Neural progenitor cell (in vitro differentiated cells): ENCODE measurements at regions not wholly inside any gene's neighbourhood (a gene's known extent, or its start where the extent isn't known, plus 50 kb on each side); places are given as distances from the start of the nearest gene placed in this dataset.

Source experiments
- DNase-seq: peaks from one replicate; pipeline ENCODE4 v3.0.0-alpha.2; 2016; ENCODE audit warnings: low spot score
- H2AFZ ChIP-seq: fragments of 200-600 bp; sonication (generic); replicated peaks from 2 replicates; pipeline ENCODE4 v1.6.1; 2016; ENCODE audit warnings: antibody characterized with exemption
- H3F3A ChIP-seq: fragments of 200-600 bp; sonication (generic); 2 replicates; pipeline ENCODE4 v1.6.1; 2016; ENCODE audit warnings: antibody characterized with exemption, low read depth
- H3K27ac ChIP-seq: fragments of 200-600 bp; sonication (generic); 2 replicates; pipeline ENCODE4 v1.5.1; 2016; ENCODE audit warnings: mild to moderate bottlenecking
- H3K27me3 ChIP-seq: fragments of 200-600 bp; sonication (generic); 2 replicates; pipeline ENCODE4 v1.6.1; 2016; ENCODE audit warnings: mild to moderate bottlenecking, moderate library complexity
- H3K36me3 ChIP-seq: fragments of 200-600 bp; sonication (generic); 2 replicates; pipeline ENCODE4 v1.5.1; 2016
- H3K4me1 ChIP-seq: fragments of 200-600 bp; sonication (generic); 2 replicates; pipeline ENCODE4 v1.6.1; 2016; ENCODE audit warnings: mixed run types
- H3K4me2 ChIP-seq: fragments of 200-600 bp; sonication (generic); 2 replicates; pipeline ENCODE4 v1.6.1; 2016
- H3K4me3 ChIP-seq: fragments of 200-600 bp; sonication (generic); 2 replicates; pipeline ENCODE4 v1.5.1; 2016
- H3K79me2 ChIP-seq: fragments of 200-600 bp; sonication (generic); 2 replicates; pipeline ENCODE4 v1.6.1; 2016; ENCODE audit warnings: low read depth
- H3K9ac ChIP-seq: fragments of 200-600 bp; sonication (generic); 2 replicates; pipeline ENCODE4 v1.6.1; 2016
- H3K9me3 ChIP-seq: fragments of 200-600 bp; sonication (generic); 2 replicates; pipeline ENCODE4 v1.5.1; 2016; ENCODE audit warnings: low read depth
- H4K20me1 ChIP-seq: fragments of 200-600 bp; sonication (generic); 2 replicates; pipeline ENCODE4 v1.6.1; 2016; ENCODE audit warnings: low read depth
- H3K27ac Mint-ChIP-seq: 3 replicates; pipeline ENCODE4 v1.8.0; 2021; ENCODE audit warnings: mixed read lengths
- H3K27me3 Mint-ChIP-seq: 2 replicates; pipeline ENCODE4 v1.8.0; 2022; ENCODE audit warnings: low read depth, mild to moderate bottlenecking, inconsistent platforms, moderate library complexity, mixed read lengths; ENCODE audit not compliant: insufficient read depth
- H3K36me3 Mint-ChIP-seq: 3 replicates; pipeline ENCODE4 v1.8.0; 2021; ENCODE audit warnings: mixed read lengths
- H3K4me1 Mint-ChIP-seq: 3 replicates; pipeline ENCODE4 v1.8.0; 2021; ENCODE audit warnings: mixed read lengths
- H3K4me3 Mint-ChIP-seq: 3 replicates; pipeline ENCODE4 v1.8.0; 2021; ENCODE audit warnings: mild to moderate bottlenecking, moderate library complexity, mixed read lengths
- H3K9me3 Mint-ChIP-seq: 3 replicates; pipeline ENCODE4 v1.8.0; 2020; ENCODE audit warnings: mixed read lengths
- CTCF ChIP-seq: fragments of 200-600 bp; sonication (generic); IDR thresholded peaks from 2 replicates; pipeline ENCODE4 v1.5.1; 2017; ENCODE audit warnings: antibody characterized with exemption, mild to moderate bottlenecking
- EZH2 ChIP-seq: fragments of 200-600 bp; sonication (generic); IDR thresholded peaks from 2 replicates; pipeline ENCODE4 v1.6.1; 2017; ENCODE audit warnings: antibody characterized with exemption, mild to moderate bottlenecking, moderate library complexity
- EZH2phosphoT487 ChIP-seq: fragments of 200-600 bp; sonication (generic); IDR thresholded peaks from 2 replicates; pipeline ENCODE4 v1.6.1; 2017; ENCODE audit warnings: antibody characterized with exemption

DNA sequence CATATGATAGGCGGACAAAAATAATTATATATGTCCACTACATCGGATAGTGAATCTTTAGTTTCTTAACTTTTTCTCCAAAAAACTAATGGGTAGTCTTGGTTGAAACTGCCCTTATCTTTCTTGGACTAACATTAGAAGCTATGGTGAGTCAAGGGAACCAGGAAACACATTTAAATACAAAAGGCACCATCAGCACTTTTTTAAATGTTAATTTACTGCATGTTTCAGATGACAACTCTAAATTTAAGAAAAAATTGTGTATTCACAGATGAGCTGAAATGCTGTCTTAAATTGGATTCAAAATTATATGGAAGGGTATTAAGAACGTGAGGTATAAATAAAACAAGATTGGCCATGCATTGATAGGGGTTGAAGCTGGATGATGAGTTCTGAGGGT lies 75.6 kb upstream of the CERS6 start:
- Mint-ChIP-seq H3K36me3 (no peaks in the 10 kb centered on the region), H3K4me3 (no peak overlapping the region), H3K27me3 (peaks cover 2% of the 10 kb centered on the region), H3K9me3 (peaks cover 4% of the 10 kb centered on the region), H3K27ac (no peak overlapping the region), H3K4me1 (no peaks in the 10 kb centered on the region)
- Histone ChIP-seq H4K20me1 (no peaks in the 10 kb centered on the region), H3K4me2 (no peak overlapping the region), H3K4me1 (peaks cover 3% of the 10 kb centered on the region), H3K79me2 (no peaks in the 10 kb centered on the region), H3K9ac (no peak overlapping the region), H3K4me3 (no peak overlapping the region), H3F3A (no peaks in the 10 kb centered on the region), H3K27ac (no peak overlapping the region), H3K27me3 (no peaks in the 10 kb centered on the region), H2AFZ (no peak overlapping the region), H3K36me3 (no peaks in the 10 kb centered on the region), H3K9me3 (no peaks in the 10 kb centered on the region)
- TF ChIP-seq EZH2: no peak
- DNase-seq: no peak

- H4K20me1 ChIP-seq: no peaks in the 10 kb centered on the region
- no peaks in the 10 kb centered on the region for H3K79me2 ChIP-seq
- no peak overlapping the region for H3K9ac ChIP-seq
- H3K4me1 ChIP-seq: no peaks in the 10 kb centered on the region
- Mint-ChIP-seq H3K36me3 (no peaks in the 10 kb centered on the region), H3K27ac (no peak overlapping the region), H3K4me3 (no peak overlapping the region), H3K4me1 (no peaks in the 10 kb centered on the region), H3K27me3 (no peaks in the 10 kb centered on the region), H3K9me3 (no peaks in the 10 kb centered on the region)
- TF ChIP-seq CTCF (no peak), EZH2 (no peak), EZH2phosphoT487 (no peak)
- no peak overlapping the region for H3K4me3 ChIP-seq
- DNase-seq: no peak
- no peaks in the 10 kb centered on the region for H3K27me3 ChIP-seq
- no peaks in the 10 kb centered on the region for H3F3A ChIP-seq
- H3K4me2 ChIP-seq: no peak overlapping the region
- H3K27ac ChIP-seq: no peak overlapping the region
- no peaks in the 10 kb centered on the region for H3K9me3 ChIP-seq
- no peak overlapping the region for H2AFZ ChIP-seq
- no peaks in the 10 kb centered on the region for H3K36me3 ChIP-seq
Measured at GRCh38 chr2:168392024-168392423, 64.0 kb upstream of the CERS6 start.

DNA sequence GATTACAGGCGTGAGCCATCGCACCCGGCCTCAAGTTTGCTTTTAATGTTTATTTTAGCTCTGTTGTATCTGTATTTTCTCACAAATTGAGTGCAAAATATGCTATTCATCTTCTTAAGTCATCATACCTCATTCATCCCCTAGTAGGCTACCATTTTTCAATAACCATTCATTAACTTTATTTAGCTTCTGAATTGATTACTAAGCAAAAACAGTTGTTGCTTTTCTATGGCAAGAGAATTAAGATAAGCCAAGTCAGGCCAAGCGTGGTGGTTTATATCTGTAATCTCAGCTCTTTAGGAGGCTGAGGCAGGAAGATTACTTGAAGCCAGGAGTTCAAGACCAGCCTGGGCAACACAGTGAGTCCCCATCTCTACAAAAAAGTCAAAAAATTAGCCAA lies 63.3 kb upstream of the CERS6 start:
- H3K27me3 ChIP-seq: no peaks in the 10 kb centered on the region
- H3K27ac Mint-ChIP-seq: no peak overlapping the region
- no peaks in the 10 kb centered on the region for H3K9me3 Mint-ChIP-seq
- no peaks in the 10 kb centered on the region for H3F3A ChIP-seq
- H3K36me3 Mint-ChIP-seq: no peaks in the 10 kb centered on the region
- no peaks in the 10 kb centered on the region for H3K79me2 ChIP-seq
- no peaks in the 10 kb centered on the region for H3K36me3 ChIP-seq
- H3K4me3 Mint-ChIP-seq: no peak overlapping the region
- no peaks in the 10 kb centered on the region for H3K4me1 Mint-ChIP-seq
- no peak overlapping the region for H2AFZ ChIP-seq
- H3K9me3 ChIP-seq: no peaks in the 10 kb centered on the region
- no peak for DNase-seq
- no peak overlapping the region for H3K27ac ChIP-seq
- H3K4me1 ChIP-seq: no peaks in the 10 kb centered on the region
- TF ChIP-seq EZH2phosphoT487 (no peak), EZH2 (no peak), CTCF (no peak)
- no peak overlapping the region for H3K4me2 ChIP-seq
- H3K9ac ChIP-seq: no peak overlapping the region
- H3K27me3 Mint-ChIP-seq: no peaks in the 10 kb centered on the region
- H4K20me1 ChIP-seq: no peaks in the 10 kb centered on the region
- no peak overlapping the region for H3K4me3 ChIP-seq

- no peaks in the 10 kb centered on the region for H3K9me3 ChIP-seq
- H3K27ac Mint-ChIP-seq: no peak overlapping the region
Measured at GRCh38 chr2:168394262-168394661, 61.8 kb upstream of the CERS6 start.

More at GRCh38 chr2:168394262-168394661, 61.8 kb upstream of the CERS6 start:
- H3K4me3 Mint-ChIP-seq: no peak overlapping the region
- no peak overlapping the region for H3K27ac ChIP-seq
- H3K36me3 Mint-ChIP-seq: no peaks in the 10 kb centered on the region
- no peaks in the 10 kb centered on the region for H3K4me1 Mint-ChIP-seq
- no peaks in the 10 kb centered on the region for H4K20me1 ChIP-seq
- DNase-seq: no peak
- H3K4me3 ChIP-seq: no peak overlapping the region
- H3K27me3 Mint-ChIP-seq: no peaks in the 10 kb centered on the region
- no peak overlapping the region for H3K4me2 ChIP-seq
- no peaks in the 10 kb centered on the region for H3K9me3 Mint-ChIP-seq
- H3K79me2 ChIP-seq: no peaks in the 10 kb centered on the region
- no peaks in the 10 kb centered on the region for H3K4me1 ChIP-seq
- no peaks in the 10 kb centered on the region for H3K27me3 ChIP-seq
- H3F3A ChIP-seq: no peaks in the 10 kb centered on the region
- H3K36me3 ChIP-seq: no peaks in the 10 kb centered on the region
- TF ChIP-seq EZH2phosphoT487 (no peak), CTCF (no peak), EZH2 (no peak)
- no peak overlapping the region for H2AFZ ChIP-seq
- H3K9ac ChIP-seq: no peak overlapping the region
